ENCODE measurements at regions not wholly inside any gene's neighbourhood (a gene's known extent, or its start where the extent isn't known, plus 50 kb on each side); places are given as distances from the start of the nearest gene placed in this dataset.

GRCh38 chr1:67540025-67540732 is 110.0 kb upstream of the SERBP1 start:
- TF ChIP-seq MAX (IDR thresholded peaks at IDR 0.05) (no peak), CTCF (IDR thresholded peaks at IDR 0.05) (no peak), RCOR1 (IDR thresholded peaks at IDR 0.05; ENCODE audit: low read depth, low read length) (no peak), TP53 (CRISPR knock-in tag; IDR thresholded peaks at IDR 0.05) (no peak), POLR2A (IDR thresholded peaks at IDR 0.05; ENCODE audit: low read length) (no peak), HEYL (CRISPR knock-in tag; IDR thresholded peaks at IDR 0.05) (no peak)
